SK-N-SH treated with all-trans-retinoic acid at 6 μM for 48 hours (cell line): ENCODE measurements at regions not wholly inside any gene's neighbourhood (a gene's known extent, or its start where the extent isn't known, plus 50 kb on each side); places are given as distances from the start of the nearest gene placed in this dataset.

Source experiments
- ATAC-seq: fragments of 200-7000 bp; cut with Tn5 transposase; 3 replicates; pipeline ENCODE4 v1.9.1; 2020; ENCODE audit warnings: mild to moderate bottlenecking, moderate library complexity
- ARNTL ChIP-seq: fragments of 450-650 bp; formaldehyde crosslinking; IDR thresholded peaks from 2 replicates; pipeline ENCODE4 v1.5.0; 2020; ENCODE audit warnings: low read depth, mild to moderate bottlenecking, moderate library complexity, borderline replicate concordance
- BACH2 ChIP-seq: fragments of 250-450 bp; sonication (Bioruptor Pico); IDR thresholded peaks from 2 replicates; pipeline ENCODE4 v1.9.0; 2021; ENCODE audit warnings: mild to moderate bottlenecking, borderline replicate concordance
- CREB5 ChIP-seq: fragments of 250-450 bp; sonication (Bioruptor Pico); IDR thresholded peaks from 2 replicates; pipeline ENCODE4 v1.5.1; 2020; ENCODE audit warnings: low read depth, mild to moderate bottlenecking, moderate library complexity
- CSDC2 ChIP-seq: fragments of 250-450 bp; sonication (Bioruptor Pico); IDR thresholded peaks from 2 replicates; pipeline ENCODE4 v1.5.0; 2020; ENCODE audit warnings: mild to moderate bottlenecking, moderate library complexity
- CSRNP3 ChIP-seq: fragments of 250-450 bp; sonication (Bioruptor Pico); IDR thresholded peaks from 2 replicates; pipeline ENCODE4 v1.5.1; 2021; ENCODE audit warnings: mild to moderate bottlenecking, moderate library complexity
- ESRRG ChIP-seq: fragments of 250-450 bp; sonication (Bioruptor Pico); IDR thresholded peaks from 2 replicates; pipeline ENCODE4 v1.6.1; 2021; ENCODE audit warnings: mild to moderate bottlenecking
- GLIS3 ChIP-seq: fragments of 250-450 bp; sonication (Bioruptor Pico); IDR thresholded peaks from 2 replicates; pipeline ENCODE4 v1.5.0; 2020; ENCODE audit warnings: mild to moderate bottlenecking, moderate library complexity
- ISL1 ChIP-seq: fragments of 250-450 bp; sonication (Bioruptor Pico); IDR thresholded peaks from 2 replicates; pipeline ENCODE4 v2.1.2; 2022; ENCODE audit warnings: mild to moderate bottlenecking, moderate library complexity
- OSR1 ChIP-seq: fragments of 250-450 bp; sonication (Bioruptor Pico); IDR thresholded peaks from 2 replicates; pipeline ENCODE4 v1.8.0; 2022; ENCODE audit warnings: moderate library complexity, mild to moderate bottlenecking, inconsistent platforms
- PPARA ChIP-seq: fragments of 250-450 bp; sonication (Bioruptor Pico); IDR thresholded peaks from 2 replicates; pipeline ENCODE4 v1.5.0; 2020; ENCODE audit warnings: mild to moderate bottlenecking, borderline replicate concordance
- RARB ChIP-seq: fragments of 250-450 bp; sonication (Bioruptor Pico); IDR thresholded peaks from 2 replicates; pipeline ENCODE4 v1.8.0; 2021; ENCODE audit warnings: mild to moderate bottlenecking, moderate library complexity
- SNAI2 ChIP-seq: fragments of 250-450 bp; sonication (Bioruptor Pico); IDR thresholded peaks from 2 replicates; pipeline ENCODE4 v1.5.0; 2020; ENCODE audit warnings: mild to moderate bottlenecking, moderate library complexity
- TCF4 ChIP-seq: fragments of 250-450 bp; sonication (Bioruptor Pico); IDR thresholded peaks from 2 replicates; pipeline ENCODE4 v1.8.0; 2021; ENCODE audit warnings: mild to moderate bottlenecking, moderate library complexity, borderline replicate concordance
- TSHZ2 ChIP-seq: fragments of 250-450 bp; sonication (Bioruptor Pico); IDR thresholded peaks from 2 replicates; pipeline ENCODE4 v1.5.0; 2020; ENCODE audit warnings: mild to moderate bottlenecking, moderate library complexity
- ZC3H10 ChIP-seq: fragments of 250-450 bp; sonication (Bioruptor Pico); IDR thresholded peaks from 2 replicates; pipeline ENCODE4 v1.5.1; 2021; ENCODE audit warnings: mild to moderate bottlenecking, moderate library complexity
- ZFP3 ChIP-seq: fragments of 250-450 bp; sonication (Bioruptor Pico); IDR thresholded peaks from 2 replicates; pipeline ENCODE4 v1.5.0; 2020; ENCODE audit warnings: mild to moderate bottlenecking, moderate library complexity
- ZFP30 ChIP-seq: fragments of 450-650 bp; formaldehyde crosslinking; IDR thresholded peaks from 2 replicates; pipeline ENCODE4 v1.5.0; 2022; ENCODE audit warnings: mild to moderate bottlenecking, moderate library complexity
- ZNF565 ChIP-seq: fragments of 450-650 bp; formaldehyde crosslinking; conservative IDR thresholded peaks from 2 replicates; pipeline ENCODE4 v1.5.0; 2020; ENCODE audit warnings: low read depth, mild to moderate bottlenecking, moderate library complexity
- ZNF70 ChIP-seq: fragments of 450-650 bp; formaldehyde crosslinking; IDR thresholded peaks from 2 replicates; pipeline ENCODE4 v1.5.0; 2020; ENCODE audit warnings: mild to moderate bottlenecking, moderate library complexity
- ZNF8 ChIP-seq: fragments of 450-650 bp; formaldehyde crosslinking; IDR thresholded peaks from 2 replicates; pipeline ENCODE4 v1.5.0; 2020; ENCODE audit warnings: mild to moderate bottlenecking, moderate library complexity
- TF ChIP-seq, protein P1 (sequence below): fragments of 250-450 bp; sonication (Bioruptor Pico); IDR thresholded peaks from 2 replicates; pipeline ENCODE4 v1.8.0; 2021; ENCODE audit warnings: low read depth, mild to moderate bottlenecking, moderate library complexity, borderline replicate concordance

- ATAC-seq: no peak
These were observed 80.4 kb downstream of the LBH start for GRCh38 chr2:30311711-30312110.

DNA sequence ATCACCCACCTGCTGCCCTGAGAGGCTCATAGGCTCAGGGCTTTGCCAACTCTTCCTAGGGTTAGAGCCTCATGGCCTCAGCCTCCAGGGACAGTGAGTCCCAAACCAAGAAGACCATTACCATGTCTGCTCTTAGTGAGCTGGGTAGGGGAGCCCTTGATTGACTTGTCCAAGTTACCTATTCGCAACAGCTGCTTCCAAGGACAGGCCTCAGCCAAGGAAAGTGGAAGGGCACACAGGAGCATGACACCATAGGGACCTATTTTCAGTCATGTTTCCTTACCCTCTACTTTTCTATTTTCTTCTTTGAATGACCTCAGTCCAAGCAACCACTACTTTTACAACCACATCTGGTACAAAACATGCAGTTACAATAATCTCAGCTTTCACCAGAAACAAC is 81.6 kb downstream of the LBH start:
- ATAC-seq: no peak

More at GRCh38 chr2:30311711-30312110, 80.4 kb downstream of the LBH start:
- TF ChIP-seq ARNTL (CRISPR knock-in tag): no peak
- no peak for TF ChIP-seq ZFP3
- TF ChIP-seq ISL1 (CRISPR knock-in tag): no peak
- TF ChIP-seq ZNF565 (CRISPR knock-in tag): no peak
- TF ChIP-seq CSRNP3 (CRISPR knock-in tag): no peak
- no peak for TF ChIP-seq PPARA (CRISPR knock-in tag)
- TF ChIP-seq CREB5 (CRISPR knock-in tag): no peak
- TF ChIP-seq ZFP30 (CRISPR knock-in tag): no peak
- TF ChIP-seq OSR1 (CRISPR knock-in tag): no peak
- TF ChIP-seq ZC3H10 (CRISPR knock-in tag): no peak
- TF ChIP-seq CSDC2 (CRISPR knock-in tag): no peak
- no peak for TF ChIP-seq ZNF8 (CRISPR knock-in tag)
- TF ChIP-seq TCF4 (CRISPR knock-in tag): no peak
- TF ChIP-seq SNAI2 (CRISPR knock-in tag): no peak
- TF ChIP-seq ESRRG (CRISPR knock-in tag): no peak
- TF ChIP-seq GLIS3: no peak
- TF ChIP-seq, protein P1, sequence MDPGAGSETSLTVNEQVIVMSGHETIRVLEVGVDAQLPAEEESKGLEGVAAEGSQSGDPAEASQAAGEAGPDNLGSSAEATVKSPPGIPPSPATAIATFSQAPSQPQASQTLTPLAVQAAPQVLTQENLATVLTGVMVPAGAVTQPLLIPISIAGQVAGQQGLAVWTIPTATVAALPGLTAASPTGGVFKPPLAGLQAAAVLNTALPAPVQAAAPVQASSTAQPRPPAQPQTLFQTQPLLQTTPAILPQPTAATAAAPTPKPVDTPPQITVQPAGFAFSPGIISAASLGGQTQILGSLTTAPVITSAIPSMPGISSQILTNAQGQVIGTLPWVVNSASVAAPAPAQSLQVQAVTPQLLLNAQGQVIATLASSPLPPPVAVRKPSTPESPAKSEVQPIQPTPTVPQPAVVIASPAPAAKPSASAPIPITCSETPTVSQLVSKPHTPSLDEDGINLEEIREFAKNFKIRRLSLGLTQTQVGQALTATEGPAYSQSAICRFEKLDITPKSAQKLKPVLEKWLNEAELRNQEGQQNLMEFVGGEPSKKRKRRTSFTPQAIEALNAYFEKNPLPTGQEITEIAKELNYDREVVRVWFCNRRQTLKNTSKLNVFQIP (CRISPR knock-in tag): no peak
- TF ChIP-seq BACH2 (CRISPR knock-in tag): no peak
- TF ChIP-seq, all 23 proteins: peak for 0

More for the DNA sequence above, 81.6 kb downstream of the LBH start:
- TF ChIP-seq CSRNP3 (CRISPR knock-in tag) (no peak), CSDC2 (CRISPR knock-in tag) (no peak), TSHZ2 (CRISPR knock-in tag) (no peak), ZNF8 (CRISPR knock-in tag) (no peak), RARB (CRISPR knock-in tag) (no peak), ZNF70 (no peak)
- TF ChIP-seq, protein P1 (CRISPR knock-in tag): no peak
